HL-60/S4 (cell line): ENCODE measurements at regions not wholly inside any gene's neighbourhood (a gene's known extent, or its start where the extent isn't known, plus 50 kb on each side); places are given as distances from the start of the nearest gene placed in this dataset.
"Not testable (repeated sequence)": the region's sequence is repeated elsewhere in the genome, so short reads cannot be mapped to it uniquely, and the experiment has no call there.

ENCODE experiments used
- in situ Hi-C: fragments of 300-500 bp; cut with MboI; formaldehyde crosslinking; loops from 2 replicates; pipeline ENCODE4 v1.14.3; 2022; ENCODE audit warnings: low sequenced_read_pairs

DNA sequence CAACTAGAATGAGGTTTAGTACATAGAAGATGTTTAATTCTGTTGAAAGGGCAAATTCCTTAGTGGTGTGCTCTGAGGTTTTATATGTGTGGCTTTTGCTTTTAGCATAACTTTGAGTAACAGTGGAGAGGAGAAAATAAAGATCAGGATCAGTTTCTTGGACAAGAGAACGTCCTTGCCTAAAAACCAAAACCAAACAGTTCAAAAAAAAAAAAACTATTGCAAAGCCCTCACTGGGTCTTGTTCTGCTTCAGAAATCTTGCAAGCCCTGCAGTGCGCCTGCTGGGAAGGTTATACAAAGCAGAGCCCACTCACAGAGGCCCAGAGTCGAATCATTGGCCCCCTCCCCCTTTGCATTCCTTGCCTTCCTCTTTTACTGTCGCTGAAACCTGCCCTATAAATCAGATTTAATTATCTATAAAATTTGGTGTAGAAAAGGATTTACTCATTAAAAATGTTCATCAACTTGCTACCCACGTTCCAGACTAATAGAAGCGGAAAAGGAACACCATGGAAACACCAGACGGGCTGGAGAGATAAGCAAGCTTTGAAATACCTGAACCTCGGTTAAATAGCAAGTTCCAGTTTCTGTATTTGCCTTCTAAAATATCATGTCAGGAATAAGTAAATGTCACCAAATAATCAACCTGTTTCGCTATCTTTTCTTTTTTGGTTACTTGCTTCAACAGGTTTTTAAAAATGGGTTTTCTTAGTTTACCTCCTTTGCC, 201.6 kb upstream of the PTBP2 start:
- in situ Hi-C loops = no loop called here

DNA sequence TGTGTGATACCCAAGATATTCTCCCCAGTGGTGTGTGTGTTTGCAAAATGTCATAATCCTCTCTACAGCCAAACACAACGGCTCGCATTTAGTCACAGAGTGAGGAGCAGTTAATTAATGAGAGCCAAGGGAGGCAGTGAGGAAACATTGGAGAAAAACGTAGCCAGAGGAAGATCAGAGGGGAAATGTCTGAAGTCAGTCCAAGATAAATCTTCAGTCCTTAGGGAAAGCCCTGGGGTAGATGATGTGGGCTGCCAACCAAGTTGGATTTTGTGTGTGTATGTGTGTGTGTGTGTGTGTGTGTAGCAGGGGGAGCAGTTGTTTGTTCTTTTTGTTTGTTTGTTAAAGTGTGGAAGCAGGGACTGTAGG, 201.0 kb upstream of the PTBP2 start:
- in situ Hi-C loops = no loop called here

DNA sequence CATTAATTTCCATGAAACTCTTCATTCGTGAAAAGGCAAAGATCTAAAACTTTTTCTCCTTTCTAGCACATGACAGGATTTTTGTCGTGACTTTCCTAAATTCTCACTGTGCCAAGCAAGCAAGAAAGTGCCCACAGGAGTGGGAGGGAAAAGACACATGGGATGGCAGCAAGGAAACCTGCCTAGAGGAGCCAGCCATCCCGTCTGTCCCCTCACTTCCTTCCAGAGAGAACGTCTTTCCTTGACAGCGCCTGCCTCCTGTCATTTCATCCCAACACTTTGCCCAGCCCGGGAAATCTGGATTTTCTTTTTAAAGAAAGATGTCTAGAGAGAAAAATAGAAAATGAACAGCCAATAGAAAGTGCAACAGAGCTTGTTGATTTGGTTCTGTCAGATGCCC, 200.6 kb upstream of the PTBP2 start:
- in situ Hi-C loops = no loop called here

DNA sequence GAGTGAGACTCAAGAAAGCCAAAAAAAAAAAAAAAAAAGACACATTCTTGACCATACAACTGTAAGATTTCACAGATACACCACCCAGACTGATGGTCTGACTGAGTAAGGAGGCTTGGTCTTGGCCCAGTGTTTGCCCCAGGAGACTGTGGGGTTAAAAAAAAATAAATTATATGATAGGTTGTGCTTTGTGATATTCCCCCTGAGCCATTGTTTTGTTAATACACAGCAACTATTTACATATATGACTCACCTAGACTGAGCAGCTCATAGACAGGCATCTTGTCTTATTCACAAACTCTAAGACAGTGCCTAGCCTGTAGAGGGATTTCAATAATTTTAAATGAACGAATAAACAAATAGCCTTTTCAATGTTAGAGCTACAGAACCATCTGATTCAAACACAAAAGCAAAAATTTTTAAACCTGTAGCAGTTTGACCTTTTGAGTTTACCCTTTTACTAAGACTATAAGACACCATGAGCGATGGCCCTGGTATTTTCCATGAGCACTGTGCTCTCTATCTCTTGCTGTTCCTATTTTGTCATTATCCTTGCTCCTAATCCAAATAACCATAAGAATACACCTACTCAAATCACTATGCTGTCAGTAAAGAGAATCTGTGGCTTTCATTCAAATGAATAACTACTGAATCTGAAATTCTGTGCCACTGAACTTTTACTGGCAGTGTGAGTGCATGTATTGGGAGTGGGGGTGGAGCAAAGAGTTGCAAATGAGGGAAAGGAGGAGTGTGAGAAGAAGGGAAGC, 199.4 kb upstream of the PTBP2 start:
- in situ Hi-C loops = no loop called here

DNA sequence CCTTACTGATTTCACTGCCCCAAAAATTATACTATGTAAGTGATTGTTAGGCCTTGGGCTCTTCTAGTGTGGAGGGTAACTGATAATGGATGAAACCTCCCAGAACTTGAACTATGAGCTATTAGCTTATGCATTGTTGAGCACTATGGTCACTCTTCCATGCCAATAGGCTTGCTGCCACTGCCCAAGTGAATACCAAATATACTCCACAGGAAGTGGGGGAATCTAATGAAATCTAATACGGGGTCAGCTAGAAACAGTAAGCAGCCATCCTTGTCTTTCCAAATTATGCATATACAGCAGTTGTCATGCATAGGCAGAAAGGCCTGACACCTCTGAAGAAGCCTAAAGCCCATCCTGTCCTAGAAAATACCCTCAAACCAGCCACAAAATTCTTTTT, 198.7 kb upstream of the PTBP2 start:
- in situ Hi-C loops = no loop called here

GRCh38 chr1:96524100-96524499, 197.5 kb upstream of the PTBP2 start:
- in situ Hi-C loops = no loop called here

GRCh38 chr1:96525657-96526557, 195.7 kb upstream of the PTBP2 start:
- in situ Hi-C loops = no loop called here

GRCh38 chr1:96528672-96529071, 192.9 kb upstream of the PTBP2 start:
- in situ Hi-C loops = not testable (repeated sequence)

- in situ Hi-C loops = no loop called here
Measured at GRCh38 chr1:96533820-96534219, 187.8 kb upstream of the PTBP2 start.

- in situ Hi-C loops = no loop called here
Measured at GRCh38 chr1:96536581-96536980, 185.0 kb upstream of the PTBP2 start.

- in situ Hi-C loops = no loop called here
Measured at GRCh38 chr1:96538111-96538641, 183.4 kb upstream of the PTBP2 start.

DNA sequence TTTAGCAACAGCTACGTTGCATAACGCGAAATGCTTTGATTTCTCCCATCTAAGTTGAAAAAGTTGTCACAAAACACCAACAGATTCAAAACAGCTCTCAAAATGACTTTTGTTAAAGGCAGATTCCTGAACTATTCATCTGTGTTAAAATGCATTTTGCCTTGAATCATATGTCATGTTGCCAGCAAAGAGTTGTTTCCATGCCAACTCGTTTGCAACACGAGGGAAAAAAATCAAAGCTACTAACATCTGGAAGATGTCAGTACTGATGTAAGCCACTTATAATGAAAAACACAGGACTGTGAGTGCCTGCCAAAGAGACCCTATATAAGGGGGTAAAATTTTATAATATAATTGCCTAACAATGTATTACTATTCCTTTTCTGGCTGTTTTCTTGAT, 182.7 kb upstream of the PTBP2 start:
- in situ Hi-C loops = no loop called here

- in situ Hi-C loops = no loop called here
Measured at GRCh38 chr1:96541491-96541890, 180.1 kb upstream of the PTBP2 start.

DNA sequence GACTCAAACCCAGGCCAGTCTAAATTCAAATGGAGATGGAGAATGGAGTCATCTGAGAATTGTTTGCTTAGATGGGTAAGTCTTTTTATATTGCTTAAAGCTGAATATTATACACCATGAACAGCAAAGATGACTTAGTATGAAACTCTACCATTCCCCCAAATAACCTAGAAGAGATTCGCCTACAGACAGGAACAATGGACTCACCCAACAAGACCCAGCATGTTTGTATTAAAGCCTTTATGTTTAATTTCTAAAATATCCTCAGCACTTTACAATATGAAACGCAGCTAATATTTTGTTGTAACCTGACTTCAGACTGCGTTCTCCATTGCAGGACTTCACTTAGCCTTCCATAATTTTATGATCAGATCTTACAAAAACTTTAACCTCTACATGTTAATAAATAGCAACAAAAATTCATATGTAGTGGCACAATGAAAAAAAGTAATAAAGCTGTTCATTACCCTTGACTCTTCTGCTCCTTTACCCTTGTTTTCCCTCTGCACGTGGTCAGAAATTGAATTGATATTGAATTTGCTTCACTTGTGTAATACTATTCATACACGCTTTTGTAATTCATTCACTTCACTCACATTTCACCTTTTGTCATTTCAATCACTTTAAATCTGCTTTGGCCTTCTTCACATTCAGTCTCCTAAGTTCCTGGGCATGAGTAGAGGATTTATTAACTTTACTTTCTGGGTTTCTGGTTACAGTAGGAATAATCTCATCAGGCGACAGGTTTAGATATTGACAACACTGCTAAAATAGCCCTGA, 177.3 kb upstream of the PTBP2 start:
- in situ Hi-C loops = no loop called here

DNA sequence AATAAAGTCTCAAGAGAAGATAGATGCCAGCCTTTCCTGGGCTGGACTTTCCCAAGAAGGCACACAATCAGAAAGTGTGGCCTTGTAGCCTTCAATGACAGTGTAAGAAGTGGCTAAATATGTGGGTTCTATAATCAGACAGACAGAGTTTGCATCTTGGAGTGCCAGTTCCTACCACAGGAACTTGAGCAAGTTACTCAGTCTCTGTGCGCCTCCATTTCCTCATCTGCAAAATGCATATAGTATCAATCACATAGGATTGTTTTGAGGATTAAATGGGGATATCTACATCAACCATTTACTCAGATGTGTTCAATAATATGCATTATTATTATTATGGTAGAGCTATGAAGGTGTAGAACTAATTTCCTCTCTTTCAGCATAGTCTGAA, 176.8 kb upstream of the PTBP2 start:
- in situ Hi-C loops = no loop called here

DNA sequence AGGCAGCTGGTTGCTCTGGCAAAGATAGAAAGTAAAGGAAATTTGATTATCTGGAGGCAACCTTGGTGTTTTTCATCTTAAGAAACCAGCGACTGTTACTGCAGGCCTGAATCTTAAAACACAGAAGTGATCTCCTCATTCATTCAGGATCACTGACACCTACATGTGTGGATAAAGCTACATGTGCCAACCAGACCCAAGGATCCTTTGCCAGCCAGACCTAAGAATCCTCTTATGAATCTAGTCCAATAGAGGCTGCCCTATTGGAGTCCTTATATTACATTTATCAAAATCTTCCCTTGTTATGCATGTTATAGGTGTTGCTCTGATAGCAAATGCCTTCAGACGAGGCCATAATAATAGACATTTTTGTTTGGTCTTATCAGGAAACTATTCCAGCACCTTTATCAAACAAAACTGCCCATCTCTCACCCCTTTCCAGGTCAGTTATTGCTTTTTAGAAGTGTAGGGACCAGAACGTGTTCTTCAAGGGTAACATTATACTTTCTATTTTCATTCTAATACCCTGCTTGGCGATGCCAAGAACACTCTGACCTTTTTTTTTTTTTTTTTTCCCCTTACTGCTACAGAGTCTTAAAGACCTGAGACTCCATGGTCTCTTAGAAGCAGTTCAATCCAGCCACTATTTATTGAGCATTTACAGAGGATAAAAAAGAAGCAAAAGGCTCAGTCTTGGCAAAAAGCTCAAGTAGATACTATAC, 175.5 kb upstream of the PTBP2 start:
- in situ Hi-C loops = no loop called here

DNA sequence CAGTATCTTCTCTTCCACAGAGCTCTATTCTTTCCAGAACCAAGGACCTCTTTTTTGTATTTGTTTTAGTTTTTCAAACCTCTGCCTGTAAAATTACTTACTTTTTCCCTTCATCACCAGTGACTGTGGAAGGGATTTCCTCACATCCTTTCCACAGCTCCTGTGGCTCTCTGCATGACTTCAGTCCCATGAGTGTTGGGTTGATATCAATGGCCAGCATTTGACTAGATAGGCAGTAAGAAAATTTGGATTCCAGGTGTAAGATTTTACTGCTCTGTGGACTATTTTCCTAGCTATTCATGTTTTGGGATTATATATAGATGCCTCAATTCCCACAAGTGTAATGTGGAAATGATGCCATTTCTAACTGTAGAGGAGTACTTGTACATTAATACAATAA, 171.5 kb upstream of the PTBP2 start:
- in situ Hi-C loops = no loop called here

DNA sequence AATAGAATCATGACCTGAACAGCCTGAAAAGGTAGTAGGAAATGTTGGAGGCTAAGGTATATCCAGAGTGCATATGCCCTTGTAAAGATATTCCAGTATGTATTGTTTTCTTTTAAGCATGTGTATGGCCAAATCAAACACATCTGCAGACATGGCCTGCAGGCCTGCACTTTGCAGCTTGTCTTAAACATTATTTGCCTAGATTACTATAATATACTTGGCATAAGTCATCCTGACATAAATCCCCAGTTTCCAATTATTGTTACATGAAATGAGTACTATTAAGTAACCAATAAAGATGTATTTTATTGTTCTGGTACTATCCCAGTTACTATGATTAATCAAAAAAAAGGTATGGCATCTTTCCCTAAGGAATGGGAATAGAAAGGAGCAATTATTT, 169.1 kb upstream of the PTBP2 start:
- in situ Hi-C loops = no loop called here

DNA sequence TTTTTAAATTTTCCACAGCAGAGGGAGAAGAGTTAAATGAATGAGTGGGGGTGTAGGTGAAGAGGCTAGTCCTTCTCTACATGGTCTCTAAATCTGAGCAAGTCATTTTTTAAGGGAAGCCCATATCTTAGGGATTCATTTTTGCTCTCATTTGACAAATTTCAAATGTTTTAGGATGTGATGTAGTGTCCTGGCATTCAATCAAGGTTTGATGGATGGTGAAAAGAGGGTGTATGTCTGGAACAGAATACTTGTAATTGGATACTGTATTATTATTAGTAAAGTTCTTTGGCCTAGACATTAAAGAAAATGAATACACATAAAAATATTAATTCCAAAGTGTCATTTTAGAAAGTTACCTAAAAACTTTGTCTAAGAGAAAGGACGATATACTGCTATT, 167.8 kb upstream of the PTBP2 start:
- in situ Hi-C loops = no loop called here

- in situ Hi-C loops = no loop called here
Measured at GRCh38 chr1:96554364-96554763, 167.2 kb upstream of the PTBP2 start.
